NCI-H524 (cell line): ENCODE measurements at regions not wholly inside any gene's neighbourhood (a gene's known extent, or its start where the extent isn't known, plus 50 kb on each side); places are given as distances from the start of the nearest gene placed in this dataset.
"Not testable (repeated sequence)": the region's sequence is repeated elsewhere in the genome, so short reads cannot be mapped to it uniquely, and the experiment has no call there.

Experiments
- DNase-seq, 2 experiments: peaks; one replicate each; lab custom pipeline; 2025; lab: John Stamatoyannopoulos, UW

DNA sequence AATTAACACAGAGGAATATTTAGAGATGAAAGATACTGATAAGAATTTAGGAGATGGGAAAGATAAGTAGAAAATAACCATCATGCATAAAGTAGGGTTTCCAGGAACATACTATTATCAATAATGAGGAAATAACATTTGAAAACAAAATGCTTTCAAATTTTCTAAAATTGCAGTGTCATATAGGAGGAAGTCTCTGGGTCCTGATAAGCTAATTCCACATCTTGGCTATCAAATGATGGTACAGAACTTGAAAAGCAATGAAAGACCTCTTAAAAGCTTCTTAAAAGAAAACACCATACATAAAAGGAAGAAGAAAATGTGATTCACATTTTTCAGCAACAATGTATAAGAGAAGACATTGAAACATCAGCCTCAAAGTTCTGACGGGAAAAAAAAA, 1024.8 kb downstream of the TSN start:
- DNase-seq, result no peak

GRCh38 chr2:122794100-122794499, 1038.6 kb downstream of the TSN start:
- DNase-seq, result no peak

DNA sequence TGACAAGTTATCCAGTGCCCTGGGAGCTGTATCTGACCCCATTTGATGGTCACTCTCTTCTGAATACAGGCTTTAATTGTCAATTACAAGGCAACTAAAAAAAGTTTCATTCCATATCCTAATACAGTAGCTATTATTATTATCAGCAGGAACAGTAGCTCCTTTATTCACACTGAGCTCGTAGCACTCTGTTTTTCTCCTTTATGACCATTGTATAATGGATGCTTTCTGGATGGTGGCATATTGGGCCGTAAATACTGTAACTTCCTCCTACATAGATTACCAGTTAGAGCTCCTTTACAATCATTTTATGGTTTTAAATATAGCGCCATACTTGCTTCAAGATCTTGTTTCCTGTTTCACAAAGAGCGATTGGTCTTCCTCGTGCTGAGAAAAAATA, 1040.3 kb downstream of the TSN start:
- no peak for DNase-seq

DNA sequence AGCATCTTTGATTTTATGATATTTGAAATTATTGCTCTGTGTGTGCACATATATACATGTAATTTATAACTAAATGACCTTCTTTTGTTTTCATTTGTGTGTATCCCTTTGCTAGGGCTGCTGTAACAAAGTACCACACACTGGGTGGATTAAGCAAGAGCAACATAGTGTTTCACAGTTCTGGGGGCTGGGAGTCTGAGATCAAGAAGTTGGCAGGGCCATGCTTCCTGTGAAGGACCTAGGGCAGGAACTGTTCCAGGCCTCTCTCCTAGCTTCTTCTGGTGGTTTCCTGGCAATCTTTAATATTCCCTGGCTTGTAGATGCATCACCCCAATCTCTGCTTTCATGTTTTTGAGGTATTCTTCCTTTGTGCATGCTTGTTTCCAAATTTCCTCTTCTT, 1043.9 kb downstream of the TSN start:
- DNase-seq, result no peak

DNA sequence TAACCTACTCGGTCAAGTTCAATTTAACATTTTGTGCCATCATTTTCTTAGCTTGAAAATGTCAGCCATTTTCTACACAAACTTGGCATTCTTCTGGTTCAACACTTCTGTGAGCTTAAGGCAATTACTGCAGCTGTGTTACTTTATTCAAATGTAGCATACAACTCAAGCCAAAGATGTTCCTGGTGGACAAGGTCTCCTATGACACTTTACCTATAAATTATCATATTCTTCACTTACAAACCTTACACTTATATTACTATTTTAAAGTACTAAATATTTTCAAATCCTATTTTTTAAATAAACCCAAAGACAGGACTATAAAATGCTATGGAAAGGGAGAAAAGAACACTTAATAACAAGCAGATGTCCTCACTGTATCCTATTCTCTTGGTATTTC, 1045.3 kb downstream of the TSN start:
- no peak for DNase-seq

DNA sequence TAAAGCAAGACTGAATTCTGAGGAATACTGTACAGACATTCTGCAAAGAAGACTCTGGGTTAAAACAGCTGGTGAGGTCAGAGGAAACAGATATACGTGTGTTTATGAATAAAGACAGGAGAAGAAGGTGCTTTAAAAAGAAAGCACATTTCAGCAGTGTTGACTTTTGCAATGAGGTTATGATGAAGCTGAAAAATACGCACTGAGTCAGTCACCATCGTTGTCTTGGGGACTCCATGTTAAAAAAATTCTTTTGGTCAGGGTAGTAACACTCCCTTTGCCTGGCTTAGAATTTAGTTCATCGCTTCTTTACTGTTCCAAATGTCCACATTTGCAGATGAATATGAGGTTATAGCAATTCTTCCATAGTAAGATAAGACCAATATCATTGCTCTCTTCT, 1049.0 kb downstream of the TSN start:
- DNase-seq, result no peak

- no peak for DNase-seq
Measured at GRCh38 chr2:122805346-122805745, 1049.9 kb downstream of the TSN start.

DNA sequence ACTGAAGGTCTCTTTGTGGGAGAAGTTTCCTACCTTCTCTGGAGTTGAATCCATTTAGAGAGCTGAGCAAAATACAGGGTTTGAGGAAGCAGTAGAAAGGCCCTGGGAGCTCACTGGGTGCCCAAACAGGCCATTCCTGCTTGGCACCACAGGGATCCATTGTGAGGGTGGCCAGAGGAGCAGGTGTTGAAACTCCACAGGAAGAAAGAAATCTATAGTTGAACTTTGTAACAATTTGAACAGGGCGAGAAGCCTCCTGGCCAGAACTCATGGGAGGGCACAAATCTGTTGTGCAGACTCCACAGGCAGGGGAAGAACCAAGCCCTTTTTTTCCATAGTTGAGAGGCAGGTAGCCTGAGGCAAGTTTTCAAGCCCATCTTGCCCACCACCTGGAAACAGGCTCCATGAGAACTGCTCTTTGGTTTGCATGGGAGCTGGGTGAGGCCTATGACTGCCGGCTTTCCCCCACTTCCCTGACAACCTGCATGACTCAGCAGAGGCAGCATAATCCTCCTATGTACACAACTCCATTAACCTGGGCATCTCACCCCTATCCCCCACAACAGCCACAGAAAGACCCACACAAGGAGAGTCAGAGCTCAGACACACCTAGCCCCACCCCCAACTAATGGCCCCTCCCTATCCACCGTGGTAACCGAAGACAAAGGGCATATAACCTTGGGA, 1053.0 kb downstream of the TSN start:
- DNase-seq, result no peak

- DNase-seq, result not testable (repeated sequence)
Measured at GRCh38 chr2:122812214-122812613, 1056.8 kb downstream of the TSN start.

DNA sequence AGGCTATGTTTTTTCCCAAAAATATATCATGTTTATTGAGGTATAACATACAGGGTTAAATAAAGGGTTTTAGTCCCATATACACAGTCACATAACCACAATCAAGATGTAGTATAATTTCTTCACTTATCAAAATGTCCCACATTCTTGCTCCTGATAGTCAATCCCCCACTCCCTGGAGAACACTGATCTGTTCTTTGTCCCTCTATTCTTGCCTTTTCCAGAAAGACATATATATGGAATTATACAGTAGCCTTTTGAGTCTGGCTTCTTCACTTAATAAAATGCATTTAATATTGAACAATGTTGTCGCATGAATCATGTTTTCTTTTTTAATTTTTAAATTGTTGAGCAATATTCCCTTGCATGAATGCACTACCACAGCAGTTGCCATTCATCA, 1059.7 kb downstream of the TSN start:
- DNase-seq, result no peak

DNA sequence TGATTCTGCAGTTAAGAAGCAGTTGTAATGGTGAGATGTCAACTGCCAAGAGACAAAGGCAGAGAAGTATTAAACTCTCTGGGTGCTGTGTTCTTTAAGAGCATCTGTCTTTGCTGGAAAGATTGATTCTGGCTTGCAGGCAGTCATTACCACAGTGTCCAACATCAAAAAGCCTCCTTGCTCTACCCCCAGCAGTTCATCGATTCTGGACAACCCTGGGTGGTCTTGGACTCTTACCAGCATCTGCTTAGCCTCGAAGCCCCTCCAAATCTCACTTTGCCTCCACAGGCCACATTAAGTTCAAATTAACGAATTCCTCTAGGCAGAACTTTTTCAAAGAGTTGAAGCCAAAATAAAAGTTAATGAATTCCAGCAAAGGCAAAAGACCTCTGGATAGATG, 1061.4 kb downstream of the TSN start:
- DNase-seq, result no peak

GRCh38 chr2:122822319-122822718, 1066.9 kb downstream of the TSN start:
- no peak for DNase-seq

GRCh38 chr2:122830157-122830556, 1074.7 kb downstream of the TSN start:
- DNase-seq, result no peak

DNA sequence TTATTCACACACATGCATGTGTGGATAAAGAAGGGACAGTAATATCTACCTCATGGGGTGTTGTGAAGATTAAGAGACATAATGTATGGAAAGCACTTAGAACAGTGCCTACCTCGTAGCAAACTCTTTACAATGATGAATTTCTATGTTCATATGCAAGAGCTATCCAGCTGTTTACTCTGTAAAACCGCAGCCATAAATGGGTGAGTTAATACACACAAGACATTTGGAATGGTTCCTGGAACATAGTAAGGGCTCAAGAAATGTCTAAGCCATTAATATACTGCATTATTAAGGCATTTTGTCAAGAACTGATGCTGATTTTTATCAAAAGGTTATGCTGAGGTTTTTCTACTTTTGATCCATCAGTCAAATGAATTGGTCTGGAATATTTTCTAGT, 1076.2 kb downstream of the TSN start:
- no peak for DNase-seq

DNA sequence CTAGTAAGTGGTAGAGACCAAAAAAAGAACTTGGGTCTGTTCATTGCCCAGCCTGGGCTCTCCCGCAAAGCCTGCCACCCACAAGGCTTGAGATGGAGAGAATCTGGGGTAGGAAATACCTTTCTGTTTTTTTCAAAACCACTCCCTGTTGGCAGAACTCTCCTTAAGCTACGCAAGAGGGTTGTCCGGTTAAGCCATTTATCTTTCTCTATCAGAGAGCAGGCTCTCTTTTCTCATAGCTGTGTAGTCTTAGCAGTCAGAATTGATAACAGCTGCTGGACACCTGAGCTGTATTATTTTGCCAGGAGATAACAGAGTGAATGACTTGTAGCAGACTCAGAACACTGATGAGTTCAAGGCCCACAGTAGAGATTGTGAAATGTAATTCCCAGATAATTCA, 1088.1 kb downstream of the TSN start:
- no peak for DNase-seq

GRCh38 chr2:122851161-122851560, 1095.7 kb downstream of the TSN start:
- DNase-seq, result no peak

GRCh38 chr2:122851972-122852531, 1096.6 kb downstream of the TSN start:
- DNase-seq, result no peak

DNA sequence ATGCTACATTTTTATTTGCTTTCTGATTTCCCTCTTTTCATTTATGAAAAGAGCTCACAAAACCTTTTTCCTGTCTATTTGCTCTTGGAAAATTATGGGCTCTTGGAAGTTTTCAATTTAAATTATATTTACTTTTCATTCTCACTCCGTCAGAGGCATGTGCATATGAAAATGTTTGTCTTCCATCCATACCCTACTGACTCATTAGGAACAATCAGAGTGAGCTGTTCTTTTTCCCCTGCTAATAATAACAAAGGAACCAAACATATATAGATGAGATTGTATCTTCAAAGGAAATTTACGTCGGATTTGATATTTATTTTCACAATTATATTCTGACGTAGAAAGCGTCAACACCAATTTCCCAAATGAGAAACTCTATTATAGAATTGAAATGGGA, 1101.2 kb downstream of the TSN start:
- DNase-seq, result no peak

GRCh38 chr2:122858075-122858702, 1102.7 kb downstream of the TSN start:
- no peak for DNase-seq

- DNase-seq, result no peak
Measured at GRCh38 chr2:122858813-122859212, 1103.4 kb downstream of the TSN start.

GRCh38 chr2:122859260-122859659, 1103.8 kb downstream of the TSN start:
- no peak for DNase-seq

- peak; percentile 70 to 90 for DNase-seq
Measured at GRCh38 chr2:122863532-122863931, 1108.1 kb downstream of the TSN start.

GRCh38 chr2:122864728-122865127, 1109.3 kb downstream of the TSN start:
- no peak for DNase-seq

GRCh38 chr2:122866095-122866494, 1110.6 kb downstream of the TSN start:
- DNase-seq, result no peak
